GM18909 (cell line): ENCODE measurements at regions not wholly inside any gene's neighbourhood (a gene's known extent, or its start where the extent isn't known, plus 50 kb on each side); places are given as distances from the start of the nearest gene placed in this dataset.

Source experiments
- ATAC-seq: cut with Tn5 transposase; IDR thresholded peaks from one replicate; pipeline ENCODE4 v1.9.1; 2021; ENCODE audit warnings: mild to moderate bottlenecking; ENCODE audit not compliant: unreplicated experiment, poor library complexity

GRCh38 chr9:129259375-129259774 is 81.3 kb upstream of the IER5L start:
- no peak for ATAC-seq

- ATAC-seq: no peak
Measured at GRCh38 chr9:129258823-129259301, 80.8 kb upstream of the IER5L start.

- ATAC-seq: peak; percentile 47
Measured at GRCh38 chr9:129258124-129258822, 80.2 kb upstream of the IER5L start.

GRCh38 chr9:129256959-129257713 is 79.1 kb upstream of the IER5L start:
- ATAC-seq: no peak

GRCh38 chr9:129254566-129255287 is 76.7 kb upstream of the IER5L start:
- no peak for ATAC-seq

GRCh38 chr9:129253803-129254381 is 75.8 kb upstream of the IER5L start:
- no peak for ATAC-seq

- ATAC-seq: no peak
Measured at GRCh38 chr9:129252937-129253802, 75.1 kb upstream of the IER5L start.

- ATAC-seq: no peak
Measured at GRCh38 chr9:129250786-129251185, 72.7 kb upstream of the IER5L start.

GRCh38 chr9:129247285-129248153 is 69.5 kb upstream of the IER5L start:
- ATAC-seq: no peak

GRCh38 chr9:129245276-129245675 is 67.2 kb upstream of the IER5L start:
- ATAC-seq: no peak

GRCh38 chr9:129242971-129243561 is 65.0 kb upstream of the IER5L start:
- no peak for ATAC-seq

GRCh38 chr9:129242191-129242941 is 64.3 kb upstream of the IER5L start:
- no peak for ATAC-seq

GRCh38 chr9:129241725-129242124 is 63.7 kb upstream of the IER5L start:
- ATAC-seq: no peak

- no peak for ATAC-seq
Measured at GRCh38 chr9:129240581-129241211, 62.6 kb upstream of the IER5L start.

- ATAC-seq: no peak
Measured at GRCh38 chr9:129239946-129240490, 62.0 kb upstream of the IER5L start.

- ATAC-seq: no peak
Measured at GRCh38 chr9:129237803-129238202, 59.7 kb upstream of the IER5L start.

- no peak for ATAC-seq
Measured at GRCh38 chr9:129237164-129237611, 59.1 kb upstream of the IER5L start.
